GM23248 (cell line): ENCODE measurements at regions not wholly inside any gene's neighbourhood (a gene's known extent, or its start where the extent isn't known, plus 50 kb on each side); places are given as distances from the start of the nearest gene placed in this dataset.

Experiments used
- EZH2 ChIP-seq: fragments of 200-600 bp; sonication (generic); IDR thresholded peaks from 2 replicates; pipeline ENCODE4 v1.6.1; 2018; ENCODE audit warnings: antibody characterized with exemption, mild to moderate bottlenecking; ENCODE audit not compliant: insufficient read depth, poor library complexity, severe bottlenecking
- EZH2phosphoT487 ChIP-seq: fragments of 200-600 bp; sonication (generic); IDR thresholded peaks from 2 replicates; pipeline ENCODE4 v1.6.1; 2018; ENCODE audit warnings: antibody characterized with exemption, moderate library complexity, mild to moderate bottlenecking, low read depth; ENCODE audit not compliant: insufficient read depth

DNA sequence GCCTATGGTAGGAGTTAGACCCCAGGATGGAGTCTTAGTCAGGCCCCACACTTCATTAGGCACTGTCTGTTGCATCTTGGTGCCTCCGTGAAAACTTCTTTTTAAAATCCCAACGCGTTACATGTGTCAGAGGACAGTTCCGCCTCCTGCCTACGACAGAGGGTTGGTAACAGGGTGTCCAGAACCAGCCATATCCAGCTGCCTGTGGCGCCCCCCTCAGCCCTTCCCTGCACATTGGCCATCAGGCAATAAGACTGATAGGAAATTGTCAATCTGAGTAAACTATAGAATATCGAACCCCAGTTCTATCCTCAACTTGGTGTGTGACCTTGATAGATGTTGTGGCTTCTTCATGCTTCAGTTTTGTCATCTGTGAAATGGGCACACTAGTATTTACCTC lies 108.6 kb upstream of the CSF3R start:
- no peak for TF ChIP-seq EZH2
- TF ChIP-seq EZH2phosphoT487 = no peak
